ENCODE measurements at regions not wholly inside any gene's neighbourhood (a gene's known extent, or its start where the extent isn't known, plus 50 kb on each side); places are given as distances from the start of the nearest gene placed in this dataset.

DNA sequence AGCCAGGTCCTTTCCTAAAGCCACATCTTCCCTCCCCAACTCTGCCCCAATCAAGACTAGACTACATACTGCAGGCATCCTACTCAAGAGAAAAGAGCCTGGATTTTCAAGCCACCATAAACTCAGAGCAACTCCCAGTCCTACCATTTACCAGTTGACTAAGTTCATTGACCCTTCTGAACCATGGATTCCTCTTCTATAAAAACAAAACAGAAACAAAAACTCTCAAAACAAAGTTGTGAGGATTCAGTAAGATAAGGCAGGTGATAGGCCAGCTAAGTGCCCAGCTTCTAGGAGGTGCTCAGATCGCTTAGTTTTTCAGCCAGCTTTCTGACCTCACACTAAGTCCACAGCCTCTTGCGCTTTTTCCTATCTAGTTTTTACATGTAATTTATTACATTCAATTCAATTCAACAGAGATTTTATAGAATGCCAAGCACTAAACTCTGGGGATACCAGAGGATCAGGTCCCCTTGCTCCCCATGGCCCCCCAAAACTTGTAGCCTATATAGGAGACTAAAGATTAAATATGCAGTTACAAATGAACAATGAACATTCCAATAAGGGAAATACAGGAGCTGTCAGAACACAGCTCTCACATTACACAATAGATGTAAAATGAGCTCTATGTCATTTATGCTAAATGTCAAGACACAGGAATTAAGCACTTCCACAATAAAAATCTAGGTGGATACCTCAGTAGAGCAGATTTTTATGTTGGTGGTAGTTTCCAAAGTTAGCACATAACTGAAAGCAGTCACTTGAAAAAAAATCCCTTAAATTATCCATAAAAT lies 104.5 kb upstream of the EGLN3 start:
- no peak for TF ChIP-seq YY1 (IDR thresholded peaks at IDR 0.05; ENCODE audit: low read depth)
- TF ChIP-seq, protein P1, sequence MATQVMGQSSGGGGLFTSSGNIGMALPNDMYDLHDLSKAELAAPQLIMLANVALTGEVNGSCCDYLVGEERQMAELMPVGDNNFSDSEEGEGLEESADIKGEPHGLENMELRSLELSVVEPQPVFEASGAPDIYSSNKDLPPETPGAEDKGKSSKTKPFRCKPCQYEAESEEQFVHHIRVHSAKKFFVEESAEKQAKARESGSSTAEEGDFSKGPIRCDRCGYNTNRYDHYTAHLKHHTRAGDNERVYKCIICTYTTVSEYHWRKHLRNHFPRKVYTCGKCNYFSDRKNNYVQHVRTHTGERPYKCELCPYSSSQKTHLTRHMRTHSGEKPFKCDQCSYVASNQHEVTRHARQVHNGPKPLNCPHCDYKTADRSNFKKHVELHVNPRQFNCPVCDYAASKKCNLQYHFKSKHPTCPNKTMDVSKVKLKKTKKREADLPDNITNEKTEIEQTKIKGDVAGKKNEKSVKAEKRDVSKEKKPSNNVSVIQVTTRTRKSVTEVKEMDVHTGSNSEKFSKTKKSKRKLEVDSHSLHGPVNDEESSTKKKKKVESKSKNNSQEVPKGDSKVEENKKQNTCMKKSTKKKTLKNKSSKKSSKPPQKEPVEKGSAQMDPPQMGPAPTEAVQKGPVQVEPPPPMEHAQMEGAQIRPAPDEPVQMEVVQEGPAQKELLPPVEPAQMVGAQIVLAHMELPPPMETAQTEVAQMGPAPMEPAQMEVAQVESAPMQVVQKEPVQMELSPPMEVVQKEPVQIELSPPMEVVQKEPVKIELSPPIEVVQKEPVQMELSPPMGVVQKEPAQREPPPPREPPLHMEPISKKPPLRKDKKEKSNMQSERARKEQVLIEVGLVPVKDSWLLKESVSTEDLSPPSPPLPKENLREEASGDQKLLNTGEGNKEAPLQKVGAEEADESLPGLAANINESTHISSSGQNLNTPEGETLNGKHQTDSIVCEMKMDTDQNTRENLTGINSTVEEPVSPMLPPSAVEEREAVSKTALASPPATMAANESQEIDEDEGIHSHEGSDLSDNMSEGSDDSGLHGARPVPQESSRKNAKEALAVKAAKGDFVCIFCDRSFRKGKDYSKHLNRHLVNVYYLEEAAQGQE (IDR thresholded peaks at IDR 0.05; ENCODE audit: low read depth) = no peak
- TF ChIP-seq, protein P2, sequence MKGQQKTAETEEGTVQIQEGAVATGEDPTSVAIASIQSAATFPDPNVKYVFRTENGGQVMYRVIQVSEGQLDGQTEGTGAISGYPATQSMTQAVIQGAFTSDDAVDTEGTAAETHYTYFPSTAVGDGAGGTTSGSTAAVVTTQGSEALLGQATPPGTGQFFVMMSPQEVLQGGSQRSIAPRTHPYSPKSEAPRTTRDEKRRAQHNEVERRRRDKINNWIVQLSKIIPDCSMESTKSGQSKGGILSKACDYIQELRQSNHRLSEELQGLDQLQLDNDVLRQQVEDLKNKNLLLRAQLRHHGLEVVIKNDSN (IDR thresholded peaks at IDR 0.05) = no peak
- TF ChIP-seq EP300 (IDR thresholded peaks at IDR 0.05; ENCODE audit: borderline replicate concordance) = no peak
- no peak for TF ChIP-seq EGR1 (IDR thresholded peaks at IDR 0.05)
- no peak for TF ChIP-seq TAF1 (IDR thresholded peaks at IDR 0.05; ENCODE audit: low read depth)
- no peak for TF ChIP-seq FOXM1 (IDR thresholded peaks at IDR 0.05; ENCODE audit: borderline replicate concordance, low read depth)
- TF ChIP-seq RAD21 (IDR thresholded peaks at IDR 0.05; ENCODE audit: low read depth) = no peak
- TF ChIP-seq TCF12 (IDR thresholded peaks at IDR 0.05; ENCODE audit: low read depth) = no peak
- TF ChIP-seq CEBPB (IDR thresholded peaks at IDR 0.05) = 0 out of 2 replicates have a peak, but pooled peaks have one; percentile 34
